ENCODE measurements at regions not wholly inside any gene's neighbourhood (a gene's known extent, or its start where the extent isn't known, plus 50 kb on each side); places are given as distances from the start of the nearest gene placed in this dataset.
"Not testable (repeated sequence)": the region's sequence is repeated elsewhere in the genome, so short reads cannot be mapped to it uniquely, and the experiment has no call there.

- not testable (repeated sequence) for TF ChIP-seq CTCF (IDR thresholded peaks at IDR 0.05); REST (IDR thresholded peaks at IDR 0.05; ENCODE audit: insufficient read depth in 1 of 2, low read depth in 2 of 2, low read length in 1 of 2); TCF7L2 (IDR thresholded peaks at IDR 0.05; ENCODE audit: low read depth, low read length); POLR2AphosphoS5 (IDR thresholded peaks at IDR 0.05; ENCODE audit: low read depth, low read length); SIN3A (IDR thresholded peaks at IDR 0.05; ENCODE audit: borderline replicate concordance, insufficient read depth, low read depth, low read length)
These were observed 125.4 kb upstream of the FOXG1 start for GRCh38 chr14:28641189-28641588.
